ENCODE measurements at regions not wholly inside any gene's neighbourhood (a gene's known extent, or its start where the extent isn't known, plus 50 kb on each side); places are given as distances from the start of the nearest gene placed in this dataset.

GRCh38 chr16:80084163-80084562, 456.6 kb upstream of the DYNLRB2 start:
- TF ChIP-seq, protein P1, sequence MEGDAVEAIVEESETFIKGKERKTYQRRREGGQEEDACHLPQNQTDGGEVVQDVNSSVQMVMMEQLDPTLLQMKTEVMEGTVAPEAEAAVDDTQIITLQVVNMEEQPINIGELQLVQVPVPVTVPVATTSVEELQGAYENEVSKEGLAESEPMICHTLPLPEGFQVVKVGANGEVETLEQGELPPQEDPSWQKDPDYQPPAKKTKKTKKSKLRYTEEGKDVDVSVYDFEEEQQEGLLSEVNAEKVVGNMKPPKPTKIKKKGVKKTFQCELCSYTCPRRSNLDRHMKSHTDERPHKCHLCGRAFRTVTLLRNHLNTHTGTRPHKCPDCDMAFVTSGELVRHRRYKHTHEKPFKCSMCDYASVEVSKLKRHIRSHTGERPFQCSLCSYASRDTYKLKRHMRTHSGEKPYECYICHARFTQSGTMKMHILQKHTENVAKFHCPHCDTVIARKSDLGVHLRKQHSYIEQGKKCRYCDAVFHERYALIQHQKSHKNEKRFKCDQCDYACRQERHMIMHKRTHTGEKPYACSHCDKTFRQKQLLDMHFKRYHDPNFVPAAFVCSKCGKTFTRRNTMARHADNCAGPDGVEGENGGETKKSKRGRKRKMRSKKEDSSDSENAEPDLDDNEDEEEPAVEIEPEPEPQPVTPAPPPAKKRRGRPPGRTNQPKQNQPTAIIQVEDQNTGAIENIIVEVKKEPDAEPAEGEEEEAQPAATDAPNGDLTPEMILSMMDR (IDR thresholded peaks at IDR 0.05) = no peak
- TF ChIP-seq POLR2A (IDR thresholded peaks at IDR 0.05) = no peak
